ENCODE measurements at regions not wholly inside any gene's neighbourhood (a gene's known extent, or its start where the extent isn't known, plus 50 kb on each side); places are given as distances from the start of the nearest gene placed in this dataset.

DNA sequence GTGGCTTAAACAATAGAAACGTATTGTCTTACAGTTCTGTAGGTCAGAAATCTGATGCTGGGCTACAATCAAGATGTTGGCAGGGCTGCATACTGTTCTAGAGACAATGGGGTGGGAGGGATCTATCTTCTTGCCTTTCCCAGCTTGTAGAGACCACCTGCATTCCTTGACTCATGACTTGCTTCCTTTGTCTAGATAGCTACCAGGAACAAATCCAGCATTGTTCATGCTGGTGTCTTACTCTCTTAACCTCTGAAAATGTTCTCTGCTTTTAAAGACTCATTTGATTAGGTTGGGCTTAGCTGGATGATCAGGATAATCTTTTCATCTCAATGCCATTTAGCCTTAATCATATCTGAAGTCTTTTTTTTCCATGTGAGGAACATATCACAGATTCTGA, 169.0 kb downstream of the ZNF330 start:
- no peak for DNase-seq (ENCODE audit: low read depth)
- in situ Hi-C loops (cut with HindIII; ENCODE audit: low pct_unique_long_range_greater_than_20kb, low sequenced_read_pairs), result no loop called here

DNA sequence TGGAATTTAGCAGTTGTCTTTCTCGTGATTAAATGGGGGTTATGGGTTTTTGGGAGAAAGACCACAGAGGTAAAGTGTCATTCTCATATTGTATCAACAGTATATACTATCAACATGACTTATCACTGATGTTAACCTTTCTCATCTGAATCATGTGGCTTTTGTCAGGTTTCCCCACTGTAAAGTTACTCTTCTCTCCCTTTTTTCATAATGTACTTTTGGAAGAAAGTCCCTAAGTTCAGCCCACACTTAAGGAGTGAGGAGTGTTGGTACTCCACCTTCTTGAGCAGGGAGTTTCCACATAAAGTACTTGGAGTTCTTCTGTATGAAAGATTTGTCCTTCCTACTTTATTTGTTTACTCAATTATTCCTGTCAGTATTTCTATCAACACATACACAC, 169.9 kb downstream of the ZNF330 start:
- in situ Hi-C loops (cut with HindIII; ENCODE audit: low pct_unique_long_range_greater_than_20kb, low sequenced_read_pairs), result no loop called here
- no peak for DNase-seq (ENCODE audit: low read depth)

DNA sequence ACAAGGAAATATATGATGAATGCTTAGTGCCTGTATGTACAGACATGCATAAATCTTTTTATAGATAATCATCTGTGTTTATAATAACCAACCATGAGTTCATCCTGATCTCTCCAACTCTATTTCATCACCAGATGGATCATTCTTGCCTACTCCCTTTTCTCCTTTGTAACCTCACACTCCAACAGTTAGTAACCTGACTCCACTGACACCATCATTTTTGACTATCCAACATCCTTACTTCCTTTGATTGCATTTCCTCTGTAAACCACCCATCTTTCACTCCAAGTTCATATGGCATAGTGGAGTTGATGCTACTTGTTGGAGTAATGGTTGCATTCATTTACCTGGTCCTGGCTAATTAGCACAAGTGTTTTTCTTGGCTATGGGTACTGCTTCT, 170.6 kb downstream of the ZNF330 start:
- in situ Hi-C loops (cut with HindIII; ENCODE audit: low pct_unique_long_range_greater_than_20kb, low sequenced_read_pairs), result no loop called here
- DNase-seq (ENCODE audit: low read depth), result peak; percentile 4

DNA sequence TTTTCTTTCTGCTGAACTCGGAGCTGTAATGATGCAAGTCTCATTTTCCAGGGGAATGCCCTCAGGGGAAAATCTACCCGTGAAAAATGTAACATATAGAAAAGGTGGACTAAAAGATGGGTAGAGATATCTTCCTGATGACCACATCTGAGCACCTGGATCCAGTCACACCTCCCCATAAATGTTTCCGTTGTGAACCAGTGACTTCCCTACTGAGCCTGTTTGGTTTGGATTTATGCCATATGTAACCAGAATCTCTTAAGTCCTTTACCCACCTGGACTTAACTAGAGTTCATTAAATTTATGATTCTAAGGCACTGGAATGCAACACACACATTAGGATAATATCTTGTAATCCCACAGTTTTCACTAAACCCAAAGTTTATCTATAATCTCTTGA, 171.1 kb downstream of the ZNF330 start:
- in situ Hi-C loops (cut with HindIII; ENCODE audit: low pct_unique_long_range_greater_than_20kb, low sequenced_read_pairs), result no loop called here
- peak; percentile 62 for DNase-seq (ENCODE audit: low read depth)

DNA sequence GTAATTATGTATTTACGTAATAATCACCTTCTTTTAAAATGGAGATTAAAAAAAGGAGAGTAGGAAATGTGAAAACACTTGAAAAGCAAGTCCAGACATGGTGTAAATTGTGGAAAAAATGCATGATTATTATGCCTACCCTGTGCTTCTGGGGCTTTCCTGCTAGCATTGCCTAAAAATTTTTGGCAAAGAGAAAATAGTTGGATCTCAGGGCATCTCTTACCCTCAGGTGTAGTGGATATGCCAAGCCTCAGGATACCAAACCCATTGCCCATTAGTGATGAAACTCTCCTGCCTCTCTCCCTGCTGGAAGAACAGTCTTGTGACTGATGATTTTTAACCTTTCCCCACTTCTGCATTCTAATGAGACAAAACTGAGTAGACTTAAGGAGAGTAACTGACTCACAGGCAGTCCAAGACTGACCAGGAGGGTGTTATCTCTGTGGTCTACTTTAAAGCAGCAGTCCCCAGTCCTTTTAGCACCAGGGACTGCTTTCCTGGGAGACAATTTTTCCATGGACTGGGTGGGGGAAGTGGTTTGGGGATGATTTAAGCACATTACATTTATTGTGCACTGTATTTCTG, 174.6 kb downstream of the ZNF330 start:
- peak; percentile 24 for DNase-seq (ENCODE audit: low read depth)
- in situ Hi-C loops (cut with HindIII; ENCODE audit: low pct_unique_long_range_greater_than_20kb, low sequenced_read_pairs), result no loop called here

DNA sequence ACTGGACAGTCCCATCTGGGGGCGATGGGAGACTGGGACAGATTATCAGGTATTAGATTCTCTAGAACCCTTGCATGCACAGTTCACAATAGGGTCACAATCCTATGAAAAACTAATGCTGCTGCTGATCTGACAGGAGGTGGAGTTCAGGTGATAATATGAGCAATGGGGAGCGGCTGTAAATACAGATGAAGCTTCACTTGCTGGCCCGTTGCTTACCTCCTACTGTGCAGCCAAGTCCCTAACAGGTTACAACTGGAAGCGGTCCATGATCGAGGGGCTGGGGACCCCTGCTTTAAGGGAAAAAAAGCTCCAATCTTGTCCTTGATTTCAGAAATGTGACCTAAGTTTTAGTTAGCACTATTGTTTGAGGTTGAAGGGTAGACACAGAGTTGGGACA, 175.2 kb downstream of the ZNF330 start:
- in situ Hi-C loops (cut with HindIII; ENCODE audit: low pct_unique_long_range_greater_than_20kb, low sequenced_read_pairs), result no loop called here
- no peak for DNase-seq (ENCODE audit: low read depth)

GRCh38 chr4:141402712-141403111, 182.0 kb downstream of the ZNF330 start:
- in situ Hi-C loops (cut with HindIII; ENCODE audit: low pct_unique_long_range_greater_than_20kb, low sequenced_read_pairs), result no loop called here
- no peak for DNase-seq (ENCODE audit: low read depth)

DNA sequence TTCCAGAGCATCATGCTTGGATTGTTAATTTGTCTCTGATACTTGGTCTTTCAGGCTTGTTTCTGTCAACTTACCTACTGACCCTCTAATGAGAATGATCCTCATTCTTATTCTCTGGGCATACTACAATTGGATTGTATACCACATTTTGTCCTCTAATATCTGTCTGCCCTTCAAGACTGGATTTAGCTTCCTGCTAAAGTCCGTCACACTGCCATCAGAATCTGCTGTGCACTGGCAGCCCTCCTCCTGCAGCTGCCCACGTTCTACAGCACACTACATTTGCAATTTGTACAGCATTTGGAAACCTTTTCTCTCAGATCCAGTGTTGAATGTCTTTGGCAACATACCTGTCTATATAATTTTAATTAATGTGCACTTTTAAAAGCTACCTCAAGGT, 183.1 kb downstream of the ZNF330 start:
- in situ Hi-C loops (cut with HindIII; ENCODE audit: low pct_unique_long_range_greater_than_20kb, low sequenced_read_pairs), result no loop called here
- no peak for DNase-seq (ENCODE audit: low read depth)

GRCh38 chr4:141406237-141406636, 185.5 kb downstream of the ZNF330 start:
- DNase-seq (ENCODE audit: low read depth), result no peak
- in situ Hi-C loops (cut with HindIII; ENCODE audit: low pct_unique_long_range_greater_than_20kb, low sequenced_read_pairs), result no loop called here

GRCh38 chr4:141409556-141409955, 188.9 kb downstream of the ZNF330 start:
- in situ Hi-C loops (cut with HindIII; ENCODE audit: low pct_unique_long_range_greater_than_20kb, low sequenced_read_pairs), result no loop called here
- no peak for DNase-seq (ENCODE audit: low read depth)

DNA sequence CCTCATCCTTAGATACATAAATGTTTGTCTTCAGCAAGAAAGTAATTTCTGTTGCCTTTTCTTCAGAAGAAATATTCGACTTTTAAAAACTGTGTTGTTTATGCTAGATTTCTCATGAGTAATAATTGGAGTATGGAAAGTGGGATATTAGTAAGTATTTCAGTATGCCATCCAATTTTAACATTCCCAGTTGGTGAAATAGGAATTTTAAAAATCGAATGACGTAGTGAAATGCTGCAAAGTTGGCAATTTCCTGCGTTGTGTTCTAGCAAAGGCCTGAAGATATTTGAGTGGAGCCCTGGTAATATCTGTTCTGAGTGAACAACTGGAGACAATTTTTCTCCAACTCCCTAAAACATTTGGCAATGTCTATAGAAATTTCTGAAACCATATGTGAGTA, 190.1 kb downstream of the ZNF330 start:
- in situ Hi-C loops (cut with HindIII; ENCODE audit: low pct_unique_long_range_greater_than_20kb, low sequenced_read_pairs), result no loop called here
- no peak for DNase-seq (ENCODE audit: low read depth)

DNA sequence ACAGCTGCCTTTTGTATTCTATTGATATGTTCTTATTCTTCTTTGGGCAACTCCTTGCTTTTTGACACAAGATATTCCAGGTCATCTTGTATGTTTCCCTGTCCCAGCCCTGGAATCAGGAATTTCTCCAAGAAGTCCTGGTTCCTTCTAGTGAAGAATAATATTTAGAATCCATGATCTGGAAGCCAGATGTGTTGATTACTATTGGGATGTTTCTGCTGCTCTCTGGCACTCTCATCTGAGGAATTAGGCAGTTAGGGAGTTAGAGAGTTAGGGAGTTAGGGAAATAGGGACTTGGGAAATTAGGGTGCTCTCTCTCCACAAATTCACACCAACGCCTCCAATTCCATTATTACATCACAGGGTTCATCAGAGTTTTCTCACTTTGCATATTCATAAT, 191.2 kb downstream of the ZNF330 start:
- in situ Hi-C loops (cut with HindIII; ENCODE audit: low pct_unique_long_range_greater_than_20kb, low sequenced_read_pairs), result no loop called here
- DNase-seq (ENCODE audit: low read depth), result no peak

DNA sequence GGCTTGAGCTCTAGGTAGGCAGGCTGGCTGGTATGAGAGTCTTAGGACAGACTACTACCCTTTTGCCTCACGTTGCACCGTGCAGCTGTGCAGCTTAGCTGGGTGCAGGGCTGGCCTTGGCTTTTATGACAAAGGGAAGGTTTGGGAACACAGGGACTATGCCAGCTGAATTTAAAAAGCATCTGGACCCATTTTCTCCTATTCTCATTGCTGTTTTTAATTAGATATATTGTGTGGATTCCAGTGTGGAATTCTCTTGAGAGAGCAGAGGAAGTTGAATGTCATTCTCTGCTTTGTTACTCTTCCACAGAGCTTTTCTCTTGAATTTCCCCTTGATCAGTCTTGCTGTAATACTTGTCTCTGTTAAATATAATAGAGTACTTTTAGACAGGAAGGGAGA, 192.7 kb downstream of the ZNF330 start:
- no peak for DNase-seq (ENCODE audit: low read depth)
- in situ Hi-C loops (cut with HindIII; ENCODE audit: low pct_unique_long_range_greater_than_20kb, low sequenced_read_pairs), result no loop called here

DNA sequence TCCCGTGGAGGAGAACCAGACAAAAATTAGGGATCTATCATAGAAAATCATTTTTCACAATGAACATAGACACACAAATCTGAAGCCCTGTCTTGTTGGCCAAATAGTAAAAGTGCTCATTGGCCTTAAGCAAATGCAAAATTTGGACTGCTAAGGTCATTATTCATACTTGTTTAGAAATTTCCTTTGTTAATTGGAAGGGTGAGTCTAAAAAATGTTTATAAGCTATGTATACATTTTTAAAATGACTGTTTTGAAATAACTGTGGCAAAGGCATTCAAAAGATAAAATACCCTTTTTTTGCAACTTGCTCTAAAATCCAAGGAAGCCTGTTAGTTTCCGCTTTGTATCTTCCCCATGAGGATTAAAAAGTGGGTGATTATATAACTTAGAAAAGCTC, 195.0 kb downstream of the ZNF330 start:
- in situ Hi-C loops (cut with HindIII; ENCODE audit: low pct_unique_long_range_greater_than_20kb, low sequenced_read_pairs), result no loop called here
- no peak for DNase-seq (ENCODE audit: low read depth)

DNA sequence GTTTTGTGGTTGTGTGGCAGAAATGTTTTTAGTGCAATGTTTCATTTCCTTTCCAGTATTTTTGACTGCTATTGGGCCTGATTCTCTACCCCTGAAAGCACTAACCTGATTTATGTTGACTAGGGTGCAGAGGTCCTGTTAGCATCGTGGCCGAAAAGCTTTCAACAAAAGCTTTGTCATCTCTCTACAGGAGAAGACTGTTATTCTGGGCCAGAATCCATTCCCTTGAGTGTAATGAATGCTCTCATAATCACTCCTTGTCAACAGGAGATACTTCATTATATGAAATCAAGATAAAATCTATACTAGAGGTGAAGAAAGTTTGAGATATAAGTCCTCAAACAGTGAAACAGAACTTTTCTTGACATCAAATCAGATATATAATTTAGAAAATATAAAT, 195.5 kb downstream of the ZNF330 start:
- no peak for DNase-seq (ENCODE audit: low read depth)
- in situ Hi-C loops (cut with HindIII; ENCODE audit: low pct_unique_long_range_greater_than_20kb, low sequenced_read_pairs), result no loop called here

GRCh38 chr4:141416677-141417363, 196.1 kb downstream of the ZNF330 start:
- in situ Hi-C loops (cut with HindIII; ENCODE audit: low pct_unique_long_range_greater_than_20kb, low sequenced_read_pairs), result no loop called here
- no peak for DNase-seq (ENCODE audit: low read depth)

DNA sequence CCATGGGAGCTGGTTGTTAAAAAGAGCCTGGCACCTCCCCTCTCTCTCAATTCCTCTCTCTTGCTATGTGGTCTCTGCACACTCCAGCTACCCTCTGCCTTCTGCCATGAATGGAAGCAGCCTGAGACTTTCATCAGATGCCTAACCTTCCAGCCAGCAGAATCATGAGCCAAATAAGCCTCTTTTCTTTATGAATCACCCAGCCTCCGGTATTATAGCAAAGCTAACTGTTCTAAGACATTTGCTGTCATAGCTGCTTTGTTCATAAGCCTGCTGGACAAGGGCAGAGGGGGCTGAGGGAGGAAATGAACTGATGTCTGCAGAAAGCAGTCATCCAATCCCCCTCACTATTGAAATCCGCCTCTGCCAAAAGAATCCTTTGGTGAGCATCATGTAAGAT, 196.7 kb downstream of the ZNF330 start:
- in situ Hi-C loops (cut with HindIII; ENCODE audit: low pct_unique_long_range_greater_than_20kb, low sequenced_read_pairs), result no loop called here
- DNase-seq (ENCODE audit: low read depth), result no peak

DNA sequence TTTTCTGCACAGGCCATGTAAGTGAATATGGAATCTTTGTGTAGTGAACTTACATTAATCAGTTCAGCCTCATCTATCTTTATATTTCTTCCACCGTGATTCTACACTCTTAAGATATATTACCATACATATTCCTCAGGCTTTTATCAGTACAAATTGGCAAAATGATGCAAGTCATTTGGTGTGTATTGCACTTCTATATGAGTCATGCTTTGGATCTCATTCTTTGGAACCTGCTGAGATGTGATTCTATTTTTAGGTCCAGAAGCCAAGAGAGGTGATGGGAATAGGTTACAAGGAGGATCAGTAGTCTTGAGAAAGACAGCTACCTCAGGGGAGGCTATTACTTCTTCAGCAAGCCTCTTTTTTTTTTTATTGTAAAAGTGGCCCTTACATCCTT, 204.4 kb downstream of the ZNF330 start:
- DNase-seq (ENCODE audit: low read depth), result peak; percentile 2
- in situ Hi-C loops (cut with HindIII; ENCODE audit: low pct_unique_long_range_greater_than_20kb, low sequenced_read_pairs), result no loop called here

DNA sequence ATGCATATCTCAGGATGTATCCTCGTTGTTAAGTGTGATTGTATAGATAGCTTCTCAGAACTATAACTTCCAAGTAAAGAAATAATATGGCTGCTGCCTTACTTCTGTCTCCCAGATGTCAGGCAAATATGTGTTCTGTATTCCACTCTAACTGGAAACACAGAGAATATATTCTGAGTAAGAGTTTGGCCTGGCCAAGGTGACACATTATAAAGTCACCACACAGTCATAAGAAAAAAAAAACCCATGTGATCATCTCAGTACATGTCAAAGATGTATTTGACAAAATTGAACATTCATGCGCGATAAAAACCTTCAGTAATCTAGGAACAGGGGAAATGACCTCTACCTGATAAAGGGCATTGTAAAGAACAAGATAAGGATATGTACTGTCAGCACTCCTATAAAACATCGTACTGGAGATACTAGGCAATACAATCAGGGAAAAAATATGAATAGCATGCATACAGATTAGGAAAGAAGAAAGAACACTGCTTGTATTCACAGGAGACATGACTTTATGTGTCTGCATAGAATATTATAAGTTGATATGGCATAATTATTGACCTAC, 207.1 kb downstream of the ZNF330 start:
- DNase-seq (ENCODE audit: low read depth), result no peak
- in situ Hi-C loops (cut with HindIII; ENCODE audit: low pct_unique_long_range_greater_than_20kb, low sequenced_read_pairs), result no loop called here

DNA sequence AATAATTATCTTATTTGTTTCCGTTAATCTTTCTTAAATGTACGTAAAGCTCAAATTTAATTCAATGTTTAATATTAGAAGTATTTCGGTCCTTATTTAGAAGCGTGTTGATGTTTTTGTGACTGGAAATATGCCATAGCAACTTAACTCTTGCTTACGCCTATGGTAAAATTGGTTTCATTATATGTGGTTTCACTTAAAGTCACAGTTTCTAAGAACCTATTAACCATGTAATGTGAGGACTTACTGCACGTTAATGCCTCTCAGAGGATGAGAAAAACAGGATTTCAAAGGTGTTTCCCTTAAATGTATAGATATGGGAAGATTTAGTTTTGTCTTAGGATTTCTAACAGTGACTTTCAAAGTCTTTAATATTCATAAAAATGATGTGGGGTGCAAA, 206.4 kb upstream of the IL15 start:
- in situ Hi-C loops (cut with HindIII; ENCODE audit: low pct_unique_long_range_greater_than_20kb, low sequenced_read_pairs), result no loop called here
- DNase-seq (ENCODE audit: low read depth), result no peak
